ENCODE measurements at regions not wholly inside any gene's neighbourhood (a gene's known extent, or its start where the extent isn't known, plus 50 kb on each side); places are given as distances from the start of the nearest gene placed in this dataset.

GRCh38 chr2:37544591-37545031, 126.8 kb downstream of the CDC42EP3 start:
- DNase-seq (ENCODE audit: low read depth) = no peak

GRCh38 chr2:37549598-37549997, 121.8 kb downstream of the CDC42EP3 start:
- DNase-seq (ENCODE audit: low read depth) = no peak

GRCh38 chr2:37550190-37550589, 121.3 kb downstream of the CDC42EP3 start:
- no peak for DNase-seq (ENCODE audit: low read depth)

GRCh38 chr2:37551783-37552182, 119.7 kb downstream of the CDC42EP3 start:
- DNase-seq (ENCODE audit: low read depth) = no peak

GRCh38 chr2:37552339-37552738, 119.1 kb downstream of the CDC42EP3 start:
- DNase-seq (ENCODE audit: low read depth) = no peak

- DNase-seq (ENCODE audit: low read depth) = no peak
Observed at GRCh38 chr2:37553411-37554154, 117.9 kb downstream of the CDC42EP3 start.

- no peak for DNase-seq (ENCODE audit: low read depth)
Observed at GRCh38 chr2:37554155-37554510, 117.3 kb downstream of the CDC42EP3 start.

- DNase-seq (ENCODE audit: low read depth) = no peak
Observed at GRCh38 chr2:37554687-37555086, 116.8 kb downstream of the CDC42EP3 start.

- no peak for DNase-seq (ENCODE audit: low read depth)
Observed at GRCh38 chr2:37555457-37555856, 116.0 kb downstream of the CDC42EP3 start.

GRCh38 chr2:37556256-37556655, 115.2 kb downstream of the CDC42EP3 start:
- no peak for DNase-seq (ENCODE audit: low read depth)

GRCh38 chr2:37558623-37559022, 112.8 kb downstream of the CDC42EP3 start:
- no peak for DNase-seq (ENCODE audit: low read depth)

GRCh38 chr2:37560241-37560848, 111.1 kb downstream of the CDC42EP3 start:
- no peak for DNase-seq (ENCODE audit: low read depth)

GRCh38 chr2:37560863-37561614, 110.4 kb downstream of the CDC42EP3 start:
- no peak for DNase-seq (ENCODE audit: low read depth)

GRCh38 chr2:37561615-37562569, 109.5 kb downstream of the CDC42EP3 start:
- no peak for DNase-seq (ENCODE audit: low read depth)

- DNase-seq (ENCODE audit: low read depth) = no peak
Observed at GRCh38 chr2:37563375-37564015, 107.9 kb downstream of the CDC42EP3 start.

- no peak for DNase-seq (ENCODE audit: low read depth)
Observed at GRCh38 chr2:37564356-37564755, 107.1 kb downstream of the CDC42EP3 start.

- no peak for DNase-seq (ENCODE audit: low read depth)
Observed at GRCh38 chr2:37566517-37566981, 104.9 kb downstream of the CDC42EP3 start.

GRCh38 chr2:37568565-37568964, 102.9 kb downstream of the CDC42EP3 start:
- no peak for DNase-seq (ENCODE audit: low read depth)

GRCh38 chr2:37569131-37569823, 102.2 kb downstream of the CDC42EP3 start:
- DNase-seq (ENCODE audit: low read depth) = no peak

- no peak for DNase-seq (ENCODE audit: low read depth)
Observed at GRCh38 chr2:37569986-37570679, 101.3 kb downstream of the CDC42EP3 start.

Data from activated T-cell treated with anti-CD3 and anti-CD28 coated beads for 24 hours (primary cell).